ENCODE measurements at regions not wholly inside any gene's neighbourhood (a gene's known extent, or its start where the extent isn't known, plus 50 kb on each side); places are given as distances from the start of the nearest gene placed in this dataset.

DNA sequence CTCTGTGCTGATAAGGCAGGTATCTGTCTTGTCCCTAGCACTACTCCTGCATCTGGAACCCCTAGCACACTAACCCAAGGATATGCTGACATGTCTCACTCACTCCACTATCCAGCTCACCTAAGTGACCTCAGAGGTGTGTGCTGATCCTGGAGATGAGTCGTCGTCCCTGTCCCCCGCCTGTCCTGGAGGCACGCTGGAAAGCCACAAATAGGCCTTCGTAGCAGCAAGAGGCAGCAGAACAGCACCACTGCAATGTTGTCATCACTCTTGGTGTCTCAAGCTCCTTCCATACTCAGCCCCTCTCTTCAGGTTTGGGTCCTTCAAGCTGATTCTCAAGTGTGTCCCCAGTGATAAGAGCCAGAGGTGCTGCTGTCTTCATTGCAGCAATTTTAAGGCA, 73.0 kb upstream of the ITGA6 start:
- DNase-seq (ENCODE audit: low spot score): no peak

DNA sequence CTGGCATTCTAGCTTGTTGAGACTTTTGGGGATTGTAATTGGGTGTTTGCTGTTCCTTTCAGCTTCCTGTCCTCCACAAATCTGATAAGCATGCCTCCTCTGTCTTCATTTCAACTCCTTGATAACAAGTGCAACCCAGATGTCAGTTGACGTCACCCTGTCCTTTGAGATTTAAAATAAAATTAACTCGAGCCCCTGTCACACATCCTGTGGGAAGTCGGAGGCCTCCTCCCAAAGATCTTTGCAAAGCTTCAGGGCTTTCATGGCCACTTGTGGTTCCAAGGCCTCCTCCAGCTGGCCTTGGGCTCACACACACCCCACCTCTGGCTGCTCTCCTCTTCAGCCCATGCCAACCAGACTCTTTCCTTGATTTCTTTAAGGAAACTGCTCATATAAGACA, 69.9 kb upstream of the ITGA6 start:
- DNase-seq (ENCODE audit: low spot score): no peak

DNA sequence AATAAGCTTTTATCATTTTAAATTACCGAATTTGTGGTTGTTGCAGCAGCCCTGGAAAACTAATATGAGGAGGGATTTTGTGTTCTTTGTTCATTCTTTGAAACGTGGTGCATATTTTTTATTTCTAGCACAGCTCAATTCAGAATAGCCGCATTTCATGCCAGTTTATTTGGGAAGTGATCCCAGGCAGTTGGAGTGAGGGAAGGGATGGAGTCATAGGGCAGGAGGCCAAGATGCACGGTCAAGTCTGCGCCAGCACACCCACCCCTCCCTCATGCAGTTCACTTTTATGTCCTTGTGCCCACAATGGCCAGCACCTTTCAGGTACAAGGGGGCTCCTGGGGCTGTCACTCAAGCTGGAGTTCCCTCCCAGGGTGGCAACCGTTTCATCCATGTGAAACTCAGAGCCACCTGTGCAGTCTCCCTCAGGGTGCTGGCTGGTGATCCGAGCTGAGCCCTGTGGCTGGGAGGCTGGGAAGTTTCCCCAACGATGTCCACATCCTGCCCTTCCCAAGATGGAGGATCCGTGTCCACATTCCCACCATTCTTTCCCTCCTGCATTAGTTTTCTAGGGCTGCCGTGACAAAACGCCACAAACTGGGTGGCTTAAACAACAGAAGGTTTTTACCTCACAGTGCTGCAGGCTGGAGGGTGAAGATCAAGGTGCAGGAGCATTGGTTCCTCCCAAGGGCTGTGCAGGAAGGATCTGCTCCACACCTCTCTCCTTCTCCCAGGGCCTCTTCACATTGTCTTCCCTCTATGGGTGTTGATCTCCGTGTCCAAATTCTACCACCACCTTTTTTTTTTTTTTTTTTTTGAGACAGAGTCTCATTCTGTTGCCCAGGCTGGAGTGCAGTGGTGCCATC, 68.5 kb upstream of the ITGA6 start:
- no peak for DNase-seq (ENCODE audit: low spot score)

DNA sequence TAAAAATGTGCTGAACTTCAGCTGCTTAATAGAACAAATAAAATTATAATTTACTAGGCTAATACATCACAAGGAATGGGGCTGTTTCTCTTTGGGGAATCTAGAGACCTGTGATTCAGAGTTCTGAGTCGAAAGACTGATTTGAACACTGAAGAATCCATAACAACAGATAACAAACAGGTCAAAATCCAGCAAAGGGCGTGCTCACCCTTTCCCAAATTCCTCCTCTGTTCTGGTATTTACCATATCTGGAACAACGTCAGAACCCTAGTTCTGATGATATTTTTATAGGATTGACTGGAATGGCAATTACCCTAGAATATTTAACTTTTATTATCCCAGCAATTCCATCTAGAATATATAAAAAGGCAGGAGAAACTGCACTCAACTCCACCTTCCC, 66.0 kb upstream of the ITGA6 start:
- DNase-seq (ENCODE audit: low spot score): no peak

DNA sequence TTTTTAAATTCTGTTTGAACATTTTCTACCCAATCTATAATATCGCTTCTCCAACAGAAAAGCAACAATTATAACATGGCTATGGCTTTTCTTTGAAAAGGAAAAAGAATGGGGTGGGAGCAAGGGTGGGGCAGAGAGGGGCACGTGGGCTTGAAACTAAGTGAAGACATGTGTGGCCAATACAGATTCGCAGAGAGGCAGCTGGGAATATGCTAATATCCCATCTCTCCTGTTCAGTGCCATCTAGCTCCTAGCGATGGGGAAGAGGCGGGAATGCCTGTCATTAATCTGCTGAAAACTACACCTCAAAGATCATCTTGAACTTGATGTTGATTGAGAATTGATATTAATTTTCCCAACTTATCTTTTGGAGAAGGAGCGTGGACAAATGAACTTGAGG, 65.5 kb upstream of the ITGA6 start:
- no peak for DNase-seq (ENCODE audit: low spot score)

DNA sequence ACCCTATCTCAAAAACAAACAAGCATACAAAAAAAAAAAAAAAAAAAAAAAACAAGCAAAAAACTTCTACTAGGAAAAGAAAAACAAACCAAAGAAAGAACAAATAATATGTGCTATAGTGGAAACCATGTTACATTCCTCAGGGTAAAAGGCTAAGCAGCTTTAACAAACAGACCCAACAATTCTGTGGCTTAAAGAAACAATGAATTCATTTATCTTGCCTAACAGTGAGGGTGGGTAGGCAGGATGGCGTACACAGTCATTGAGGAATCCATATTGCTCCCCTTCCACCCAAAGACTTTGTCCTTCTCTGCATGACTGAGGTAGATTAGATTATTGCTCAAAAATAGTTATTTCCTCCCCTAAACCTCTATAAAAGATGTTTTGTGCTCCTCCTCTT, 63.1 kb upstream of the ITGA6 start:
- no peak for DNase-seq (ENCODE audit: low spot score)

DNA sequence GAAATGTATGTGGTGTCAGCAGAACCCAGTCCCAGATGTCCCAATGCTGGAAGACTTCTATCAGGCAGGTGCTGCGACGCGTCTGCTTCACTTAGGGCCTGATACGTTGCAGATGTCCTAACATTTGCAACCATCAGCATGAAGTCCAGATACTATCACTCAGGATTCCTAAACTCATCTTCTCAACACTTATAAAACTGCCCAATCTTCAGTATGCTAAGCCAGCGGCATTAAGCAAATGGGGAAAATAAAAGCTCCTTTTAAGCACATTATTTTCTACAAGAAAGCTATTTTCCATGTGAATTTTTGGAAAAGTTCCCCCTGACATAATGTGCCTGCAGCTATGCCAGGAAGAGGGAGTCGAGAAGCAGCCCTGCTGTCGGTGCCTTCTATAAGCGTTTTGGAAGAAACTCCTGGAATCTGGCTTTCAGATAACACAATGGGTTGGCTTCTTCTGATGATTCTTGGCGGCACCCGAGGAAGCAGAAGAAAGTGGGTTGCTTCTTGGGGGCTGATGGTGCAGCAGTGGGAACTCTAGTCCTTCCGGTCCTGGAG, 60.7 kb upstream of the ITGA6 start:
- DNase-seq (ENCODE audit: low spot score): no peak

DNA sequence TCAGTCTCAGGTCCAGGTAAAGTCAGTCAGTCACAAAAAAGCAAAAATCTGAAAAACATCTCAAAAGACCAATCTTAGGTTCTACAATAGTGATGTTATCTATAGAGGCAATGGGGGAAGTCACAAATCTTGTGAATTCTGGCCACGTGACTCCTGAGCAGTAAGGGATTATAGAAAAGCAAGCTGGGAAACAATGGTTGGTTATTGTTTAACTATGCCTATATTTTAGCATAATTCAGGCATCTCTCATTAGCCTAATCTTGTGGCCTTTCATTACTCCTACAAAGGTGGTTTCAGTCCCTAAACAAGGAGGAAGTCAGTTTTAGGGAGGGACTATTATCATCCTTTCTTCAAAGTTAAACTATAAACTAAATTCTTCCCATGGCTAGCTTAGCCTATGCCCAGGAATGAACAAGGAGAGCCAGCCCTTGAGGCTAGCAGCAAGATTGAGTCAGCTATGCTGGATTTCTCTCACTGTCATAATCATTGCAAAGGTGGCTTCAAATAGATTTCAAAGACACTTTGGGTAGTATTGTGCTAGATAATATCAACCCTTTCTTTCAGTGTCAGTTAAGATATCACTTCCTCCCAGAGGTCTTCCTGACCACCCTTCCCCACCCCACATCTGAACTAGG, 56.4 kb upstream of the ITGA6 start:
- no peak for DNase-seq (ENCODE audit: low spot score)

DNA sequence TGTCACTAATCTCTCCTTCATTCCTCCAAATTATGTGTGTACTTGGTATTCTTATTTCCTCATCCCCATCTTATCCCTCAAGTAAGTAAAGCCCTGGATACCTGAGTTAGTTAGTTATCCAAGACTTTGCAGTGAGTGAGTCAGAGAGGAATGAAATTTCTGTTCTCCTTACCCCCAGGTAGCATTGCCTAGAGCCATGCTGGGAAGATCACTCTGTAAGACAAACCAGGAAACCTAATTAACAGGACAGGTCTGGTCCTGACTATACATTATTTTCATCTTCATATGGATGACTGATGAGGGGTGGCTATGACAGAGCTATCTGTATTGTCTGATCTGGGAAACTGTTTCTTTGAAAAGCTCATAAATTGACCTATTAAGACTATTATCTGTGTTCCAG, 55.0 kb upstream of the ITGA6 start:
- no peak for DNase-seq (ENCODE audit: low spot score)

DNA sequence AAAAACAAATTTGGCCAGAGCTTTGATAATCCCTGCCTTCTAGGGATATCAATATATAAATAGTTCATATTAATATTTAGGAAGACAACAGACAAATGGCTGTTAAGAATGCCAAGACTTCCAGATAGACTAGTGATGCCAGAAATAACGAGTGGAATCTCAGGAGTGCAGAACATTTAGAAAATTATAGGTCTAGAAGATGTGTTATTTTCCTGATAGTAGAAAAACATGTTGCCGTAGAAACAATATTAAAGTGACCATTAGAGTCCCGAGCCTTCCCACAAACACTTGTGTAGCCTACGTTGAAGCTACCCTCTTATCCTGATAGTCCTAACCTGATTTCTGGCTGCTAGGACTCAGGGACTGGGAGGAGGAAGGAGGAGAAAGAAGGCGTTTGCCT, 54.3 kb upstream of the ITGA6 start:
- DNase-seq (ENCODE audit: low spot score): no peak

DNA sequence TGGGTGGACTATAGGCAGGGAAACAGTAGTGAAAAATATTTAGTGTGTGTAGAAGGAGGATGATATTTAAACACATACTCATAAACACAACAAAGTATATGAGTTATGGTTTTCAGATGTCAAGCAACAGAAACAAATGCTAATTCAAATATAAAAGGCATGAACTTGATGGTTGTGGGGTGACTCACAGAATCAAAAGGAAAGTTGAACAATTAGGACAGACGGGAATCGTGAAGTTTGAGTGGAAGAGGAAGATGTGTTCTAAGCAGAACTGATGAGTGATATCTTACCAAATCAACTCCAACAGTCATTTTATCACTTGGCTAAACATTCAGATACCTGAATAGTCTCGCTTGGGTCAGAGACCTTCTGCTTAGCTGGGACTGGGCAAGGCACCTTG, 53.6 kb upstream of the ITGA6 start:
- DNase-seq (ENCODE audit: low spot score): no peak

DNA sequence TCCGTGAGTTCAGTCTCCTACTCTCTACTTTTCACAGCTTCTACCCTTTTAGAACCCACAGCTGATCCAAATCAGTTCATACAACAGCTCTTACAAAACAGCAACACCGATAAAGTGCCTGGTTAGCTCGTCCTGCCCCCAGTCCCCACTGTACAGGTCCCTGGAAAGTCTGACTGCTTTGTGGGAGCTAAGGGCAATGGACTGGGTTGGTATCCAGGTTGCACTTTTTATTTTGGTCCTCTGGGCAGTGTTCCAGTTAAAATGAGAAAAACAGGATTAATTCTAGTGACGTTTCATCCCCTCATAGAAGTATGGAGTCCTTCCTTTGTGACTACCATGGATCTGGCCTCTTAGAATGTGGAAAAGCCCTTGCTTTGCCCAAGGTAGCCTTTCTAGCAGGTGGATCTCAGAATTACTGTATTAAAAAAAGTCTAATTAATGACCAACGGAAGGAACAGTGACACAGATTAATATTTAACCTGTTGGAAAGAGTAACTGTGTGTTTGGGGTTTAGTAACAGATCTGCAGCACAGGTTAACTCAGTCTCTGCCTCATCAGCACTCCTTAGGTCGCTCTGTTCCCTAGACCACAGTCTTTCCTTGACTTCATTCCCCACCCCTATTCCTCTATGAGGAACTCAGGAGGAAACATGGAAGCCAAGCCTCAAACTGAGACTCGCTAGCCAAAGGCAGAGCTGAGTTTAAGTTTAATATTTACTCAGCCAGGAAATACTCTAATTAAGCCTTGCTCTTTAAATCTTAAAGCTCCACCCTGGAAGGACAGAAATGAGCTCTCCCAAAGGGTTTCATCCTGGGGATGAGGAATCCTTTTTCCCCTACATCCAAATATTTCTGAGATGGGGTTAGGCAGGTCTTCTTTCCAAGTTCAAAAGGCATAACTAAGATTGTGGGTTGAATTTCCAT, 52.8 kb upstream of the ITGA6 start:
- DNase-seq (ENCODE audit: low spot score): no peak

DNA sequence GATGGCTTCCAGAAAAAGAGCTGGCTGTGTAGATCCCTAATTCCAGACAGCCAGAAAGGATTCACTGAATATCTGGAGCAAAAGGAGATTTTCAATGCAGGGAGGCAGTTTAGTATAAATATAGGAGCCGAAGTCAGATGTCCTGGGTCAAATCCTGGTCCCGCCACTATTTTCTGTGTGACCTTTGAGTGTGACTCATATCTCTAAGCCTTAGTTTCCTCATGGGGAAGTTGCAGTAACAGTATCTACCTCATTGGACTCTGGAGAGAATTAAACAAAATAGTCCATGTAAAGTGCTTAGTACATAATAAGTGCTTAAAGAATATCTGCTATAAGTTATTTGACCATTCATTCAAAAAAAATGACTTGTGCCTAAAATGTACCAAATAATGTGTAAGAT, 52.1 kb upstream of the ITGA6 start:
- DNase-seq (ENCODE audit: low spot score): no peak

DNA sequence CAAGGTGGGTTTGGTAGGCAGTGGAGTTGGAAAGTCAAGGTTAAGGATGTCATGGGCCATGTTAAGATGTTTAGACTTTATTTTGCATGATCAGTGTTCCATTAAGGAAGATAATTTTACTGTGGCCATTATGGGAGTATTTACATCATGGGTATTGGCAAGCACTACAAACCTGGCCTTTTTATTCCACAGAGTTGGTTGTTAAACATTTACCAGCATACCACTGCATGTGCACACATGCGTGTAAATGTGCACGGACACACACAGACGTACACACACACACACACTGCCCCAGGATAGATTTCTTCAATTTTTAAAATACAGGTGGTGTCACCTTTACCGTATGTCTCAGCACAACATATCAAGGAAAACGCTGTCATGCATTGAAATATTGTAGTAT, 51.4 kb upstream of the ITGA6 start:
- DNase-seq (ENCODE audit: low spot score): no peak

DNA sequence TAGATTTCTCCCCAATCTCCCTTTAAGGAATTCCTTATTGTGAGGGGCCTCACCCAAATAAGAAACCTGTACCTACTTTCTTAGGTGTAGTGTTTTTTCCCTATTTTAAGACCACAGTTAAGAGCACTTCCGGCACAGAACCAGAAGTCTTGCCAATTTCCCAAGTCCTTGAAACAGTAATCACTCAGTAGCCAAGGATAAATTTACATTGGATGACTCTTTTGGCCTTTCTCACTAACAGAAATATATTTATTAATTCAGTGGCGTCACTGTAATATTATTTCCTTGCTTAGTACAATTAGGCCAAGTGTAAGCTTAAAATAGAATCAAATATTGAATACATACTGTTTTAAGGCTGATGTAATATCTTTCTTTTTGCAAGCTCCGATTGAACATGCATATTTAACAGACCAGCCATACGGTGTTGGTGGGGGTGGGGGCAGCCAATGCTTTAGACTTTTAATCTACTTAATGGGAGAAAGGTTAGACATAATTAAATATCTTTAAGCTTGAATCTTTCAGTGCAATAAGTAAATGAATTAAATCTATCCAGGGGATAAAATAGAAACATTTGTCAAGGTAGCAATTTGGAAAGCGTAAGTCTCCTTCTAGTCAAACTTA, 50.8 kb upstream of the ITGA6 start:
- DNase-seq (ENCODE audit: low spot score): no peak

DNA sequence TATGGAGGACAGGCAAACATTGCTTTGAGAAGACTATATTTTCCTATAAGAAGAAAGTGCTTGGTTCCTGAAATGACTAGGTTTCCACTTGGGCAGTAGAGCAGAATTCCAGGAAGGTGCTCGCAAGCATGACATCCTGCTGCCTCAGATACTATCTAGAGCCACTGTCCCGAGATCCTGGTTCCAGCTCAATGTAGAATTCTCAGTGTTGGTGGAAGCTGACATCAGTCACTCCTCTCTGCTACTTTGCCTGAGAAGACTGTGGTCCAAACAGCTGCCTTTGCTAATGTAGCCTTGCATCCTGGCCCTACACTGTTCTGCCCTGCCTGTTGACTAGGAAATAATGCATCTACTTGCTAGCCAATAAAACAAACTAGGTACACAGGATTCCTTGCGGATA, 50.0 kb upstream of the ITGA6 start:
- DNase-seq (ENCODE audit: low spot score): no peak

Measured in mesenteric fat pad (tissue), 1 donor.